UCSD-AML1 (cell line): ENCODE measurements at regions not wholly inside any gene's neighbourhood (a gene's known extent, or its start where the extent isn't known, plus 50 kb on each side); places are given as distances from the start of the nearest gene placed in this dataset.

ENCODE experiments used
- DNase-seq: peaks from one replicate; lab custom pipeline; 2025; ENCODE audit not compliant: unreplicated experiment; lab: John Stamatoyannopoulos, UW

- DNase-seq: no peak
Observed at GRCh38 chr5:97400537-97400936, 217.5 kb upstream of the RIOK2 start.

- DNase-seq: no peak
Observed at GRCh38 chr5:97405941-97406340, 222.9 kb upstream of the RIOK2 start.

DNA sequence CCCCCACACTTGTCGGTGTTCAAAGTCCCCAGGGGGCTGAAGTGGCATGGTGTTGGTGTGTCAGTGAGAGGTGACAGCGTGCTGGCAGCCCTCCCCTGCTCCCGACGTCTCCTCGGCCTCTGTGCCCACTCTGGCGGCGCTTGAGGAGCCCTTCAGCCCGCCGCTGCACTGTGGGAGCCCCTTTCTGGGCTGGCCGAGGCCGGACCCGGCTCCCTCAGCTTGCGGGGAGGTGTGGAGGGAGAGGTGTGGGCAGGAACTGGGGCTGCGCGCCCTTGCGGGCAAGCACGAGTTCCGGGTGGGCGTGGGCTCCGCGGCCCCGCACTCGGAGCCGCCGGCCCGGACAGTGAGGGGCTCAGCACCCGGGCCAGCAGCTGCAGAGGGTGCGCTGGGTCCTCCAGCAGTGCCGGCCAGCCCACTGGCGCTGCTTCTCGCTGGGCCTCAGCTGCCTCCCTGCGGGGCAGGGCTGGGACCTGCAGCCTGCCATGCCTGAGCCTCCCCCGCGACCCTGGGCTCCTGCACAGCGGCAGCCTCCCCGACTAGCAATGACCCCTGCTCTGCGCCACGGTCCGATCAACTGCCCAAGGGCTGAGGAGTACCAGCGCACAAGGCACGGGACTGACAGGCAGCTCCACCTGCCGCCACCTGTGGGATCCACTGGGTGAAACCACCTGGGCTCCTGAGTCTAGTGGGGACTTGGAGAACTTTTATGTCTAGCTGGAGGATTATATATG lies 224.1 kb upstream of the RIOK2 start:
- no peak for DNase-seq

- DNase-seq: no peak
Observed at GRCh38 chr5:97408331-97408730, 225.3 kb upstream of the RIOK2 start.

DNA sequence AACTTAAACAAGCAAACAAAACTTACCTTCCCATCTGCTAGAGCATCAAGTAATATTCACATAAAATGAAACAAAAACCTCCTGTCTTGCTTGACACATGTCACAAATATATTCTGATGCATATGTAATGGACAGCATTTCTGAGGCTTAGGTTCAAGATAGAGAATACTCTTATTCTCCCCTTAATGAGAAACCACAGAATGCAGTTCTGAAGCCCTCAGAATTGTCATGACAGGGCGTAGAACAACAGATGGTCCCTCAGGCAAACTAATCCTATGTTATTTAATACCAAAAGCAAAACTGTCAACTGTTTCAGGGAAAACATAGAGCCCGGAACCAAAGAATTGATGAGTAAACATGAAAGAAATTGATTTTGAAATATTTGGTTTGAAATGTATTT lies 229.9 kb upstream of the RIOK2 start:
- no peak for DNase-seq

DNA sequence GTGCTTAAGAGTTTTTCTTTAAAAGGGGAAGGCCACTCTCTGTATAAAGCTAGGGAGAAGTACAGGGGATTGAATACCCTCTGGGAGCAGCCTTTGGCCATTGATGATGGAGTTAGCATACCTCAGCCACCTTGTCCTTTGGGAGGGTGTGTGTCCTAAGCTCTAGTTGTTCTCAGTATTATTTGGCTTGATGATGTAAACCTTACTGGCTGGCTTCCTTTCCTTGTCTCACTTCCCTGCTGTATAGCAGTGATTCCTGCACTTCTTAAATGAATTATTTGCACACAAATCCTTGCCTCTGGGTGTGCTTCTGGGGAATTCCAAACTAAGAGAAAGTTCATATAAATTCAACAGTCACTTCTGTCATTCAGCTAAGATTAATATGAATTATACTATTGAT lies 234.9 kb upstream of the RIOK2 start:
- DNase-seq: no peak

GRCh38 chr5:97418462-97418861 lies 235.4 kb upstream of the RIOK2 start:
- no peak for DNase-seq

DNA sequence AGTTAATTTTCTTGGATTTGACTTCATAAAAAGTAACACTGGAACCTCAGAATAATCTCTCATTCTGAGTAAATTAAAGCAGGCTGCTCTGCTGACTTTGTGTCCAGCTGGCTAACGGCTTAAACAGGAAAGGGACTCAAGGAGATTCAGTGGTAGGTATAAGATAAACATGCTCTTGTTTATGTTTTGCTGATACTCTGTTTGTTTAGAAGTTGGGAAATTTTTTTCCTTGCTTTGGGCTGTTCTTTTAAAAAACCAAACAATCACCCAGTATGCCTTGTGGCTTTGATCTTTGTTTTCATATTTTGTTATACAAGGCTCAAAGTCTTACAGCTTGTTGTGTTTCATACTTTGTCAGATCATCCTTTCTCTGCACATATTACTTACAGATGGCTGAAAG lies 237.6 kb upstream of the RIOK2 start:
- no peak for DNase-seq

- DNase-seq: no peak
Observed at GRCh38 chr5:97422678-97423077, 239.6 kb upstream of the RIOK2 start.

DNA sequence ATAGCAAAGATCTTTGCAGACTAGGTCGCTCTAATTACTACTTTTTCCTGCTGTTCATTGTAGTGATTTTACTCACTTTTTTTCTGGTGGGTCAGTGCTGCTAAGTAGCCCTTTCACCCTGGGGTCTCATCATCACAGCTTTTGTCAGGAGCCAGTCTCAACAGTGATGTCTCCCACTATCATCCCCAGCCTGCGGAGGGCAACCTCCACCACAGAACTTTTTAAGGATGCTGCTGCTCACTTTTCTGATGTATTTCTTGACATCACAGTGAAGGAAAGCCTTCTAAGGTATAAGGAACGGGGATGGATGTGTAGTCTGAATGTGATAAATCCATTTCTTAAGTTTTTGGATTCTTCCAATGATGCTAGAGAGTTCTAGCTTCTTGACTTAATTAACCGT lies 242.5 kb upstream of the RIOK2 start:
- no peak for DNase-seq

- no peak for DNase-seq
Observed at GRCh38 chr5:97427235-97427634, 244.2 kb upstream of the RIOK2 start.

GRCh38 chr5:97434021-97434420 lies 251.0 kb upstream of the RIOK2 start:
- DNase-seq: no peak

DNA sequence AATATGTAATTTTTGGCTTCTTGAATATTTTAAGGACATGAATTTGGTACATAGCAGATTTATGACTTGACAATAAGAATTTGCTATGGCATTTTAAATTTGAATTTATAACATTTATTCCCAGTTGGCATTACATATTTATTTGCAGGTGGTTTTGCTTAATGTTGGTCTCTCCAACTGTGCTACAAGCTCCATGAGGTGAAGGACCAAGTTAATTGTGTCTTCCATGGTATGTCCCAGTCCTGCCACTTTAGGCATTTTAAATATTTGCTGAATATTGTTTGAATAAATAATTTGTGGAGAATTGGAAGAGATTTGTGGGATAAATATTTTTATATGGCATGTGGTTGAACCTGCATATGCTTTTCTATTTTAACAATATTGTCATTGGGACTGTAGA lies 253.4 kb upstream of the RIOK2 start:
- no peak for DNase-seq

DNA sequence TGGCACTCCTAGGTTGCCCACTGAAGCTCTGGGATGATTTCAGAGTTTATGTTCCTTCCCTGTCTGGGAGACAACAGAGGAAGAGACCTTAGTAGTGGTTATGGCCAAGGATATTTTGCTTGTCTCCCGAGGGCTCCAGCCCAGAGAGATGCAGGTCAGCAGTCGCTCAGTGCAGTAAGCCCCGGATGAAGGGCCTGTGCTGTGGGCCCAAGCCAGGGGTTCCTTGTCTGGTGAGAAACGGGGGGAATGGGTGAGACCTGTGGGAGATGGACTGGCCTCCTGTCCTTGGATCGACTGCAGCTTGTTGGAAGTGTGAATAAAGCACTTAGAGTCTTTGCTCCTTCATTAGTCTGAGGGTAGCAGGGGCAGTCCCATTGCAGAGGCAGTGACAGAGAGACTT lies 260.7 kb upstream of the RIOK2 start:
- no peak for DNase-seq

DNA sequence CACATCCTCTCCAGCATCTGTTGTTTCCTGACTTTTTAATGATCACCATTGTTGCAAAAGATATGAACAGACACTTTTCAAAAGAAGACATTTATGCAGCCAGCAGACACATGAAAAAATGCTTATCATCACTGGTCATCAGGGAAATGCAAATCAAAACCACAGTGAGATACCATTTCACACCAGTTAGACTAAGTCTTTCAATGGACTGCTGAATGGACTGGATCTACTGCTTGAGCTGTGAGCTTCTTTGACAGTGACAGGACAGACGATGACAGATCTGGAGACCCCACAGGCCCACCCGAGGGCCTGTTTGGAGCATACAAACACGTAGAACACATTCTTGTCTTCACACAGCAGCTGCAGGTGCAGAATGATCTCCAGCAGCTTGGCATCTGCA lies 266.1 kb upstream of the RIOK2 start:
- no peak for DNase-seq

DNA sequence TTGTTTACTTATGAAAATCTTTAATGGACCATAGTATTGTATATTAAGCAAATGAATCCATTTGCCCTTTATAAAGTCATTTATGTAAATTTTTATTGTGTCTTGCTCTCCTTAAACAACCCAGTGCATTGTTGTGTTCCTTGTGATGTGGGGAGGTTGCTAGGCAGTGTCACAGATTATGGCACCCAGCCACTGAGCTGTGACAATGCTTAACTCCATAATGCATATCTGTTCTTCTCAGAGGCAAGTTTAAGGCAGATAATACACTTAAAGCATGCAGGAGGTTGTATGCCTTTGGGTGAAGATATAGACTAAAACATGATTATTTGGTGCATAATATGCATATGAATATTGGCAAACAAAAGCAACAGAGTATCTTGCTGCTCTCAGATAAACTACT lies 269.6 kb upstream of the RIOK2 start:
- no peak for DNase-seq

DNA sequence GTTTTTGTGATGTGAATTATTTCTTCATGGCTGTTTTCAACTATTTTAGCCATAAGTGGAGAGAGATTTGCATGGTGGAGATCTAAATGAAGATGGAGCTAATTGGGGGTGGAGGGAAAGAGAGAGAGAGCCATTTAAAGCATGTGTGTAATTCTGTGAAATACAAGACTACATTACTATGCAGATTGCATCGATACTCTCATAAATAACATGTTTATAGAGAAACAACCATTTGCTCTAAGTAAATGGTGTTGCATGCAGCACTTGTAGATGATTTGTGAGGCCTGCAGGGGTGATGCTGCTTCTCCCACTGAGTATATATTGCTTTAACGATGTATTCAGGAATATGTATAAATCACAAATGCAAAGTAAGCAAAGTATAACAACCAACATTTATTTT lies 270.2 kb upstream of the RIOK2 start:
- no peak for DNase-seq

DNA sequence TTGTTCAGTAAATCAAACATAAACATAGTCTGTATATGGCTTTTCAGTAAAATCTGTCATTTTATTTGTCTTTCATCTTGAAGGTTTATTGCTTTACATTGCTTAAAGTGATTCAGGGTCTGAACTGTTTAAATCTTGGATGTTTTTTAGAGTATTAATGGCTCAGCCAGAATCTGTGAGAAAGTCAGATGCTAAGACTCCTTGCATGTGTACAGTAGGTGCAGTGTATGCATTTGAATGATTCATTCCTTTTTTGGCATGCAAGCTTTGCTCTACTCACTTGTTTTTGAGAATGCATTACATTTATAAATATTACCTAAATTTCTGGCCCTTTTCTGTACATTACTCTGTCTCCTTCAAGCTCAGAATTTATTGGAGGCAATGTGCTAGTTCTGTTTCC lies 271.0 kb upstream of the RIOK2 start:
- no peak for DNase-seq

DNA sequence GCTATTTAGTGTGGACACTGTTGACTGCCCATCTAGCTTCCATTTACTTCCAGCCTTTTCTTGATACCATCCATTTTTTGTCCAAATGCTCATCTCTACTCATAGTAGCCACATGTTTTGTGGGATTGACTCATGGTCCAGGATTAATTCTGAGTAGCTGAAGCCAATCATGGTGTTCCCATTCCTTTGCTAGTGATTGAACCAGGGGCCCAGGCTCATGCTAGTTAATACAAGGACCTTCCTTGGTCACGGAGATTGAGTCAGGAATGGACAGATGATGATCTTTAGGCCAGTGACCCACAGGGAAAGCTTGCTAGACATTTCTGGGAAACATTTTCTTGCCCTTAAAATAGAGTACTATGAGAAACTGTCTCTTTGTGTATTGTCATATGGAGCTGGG lies 272.9 kb upstream of the RIOK2 start:
- no peak for DNase-seq

GRCh38 chr5:97458851-97459250 lies 275.8 kb upstream of the RIOK2 start:
- DNase-seq: no peak

DNA sequence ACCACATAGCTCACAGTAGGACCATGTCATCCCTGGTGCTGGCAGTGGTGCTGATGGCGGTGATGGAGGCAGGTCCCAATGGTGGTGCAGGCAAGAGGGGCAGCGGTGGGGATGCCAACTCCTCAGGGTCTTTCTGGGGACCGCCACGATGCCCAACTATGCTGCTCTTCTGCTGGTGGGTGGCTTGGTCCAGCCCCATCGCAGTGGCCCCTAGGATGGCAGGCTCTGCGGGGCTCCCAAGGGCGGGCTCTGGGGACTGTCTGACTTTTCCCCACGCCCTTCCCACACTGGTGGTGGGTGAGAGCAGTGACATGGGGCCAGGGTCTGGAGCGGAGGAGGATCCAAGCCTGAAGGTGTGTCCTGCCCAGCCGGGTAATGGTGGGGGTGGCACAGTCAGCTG lies 288.9 kb upstream of the RIOK2 start:
- DNase-seq: no peak

DNA sequence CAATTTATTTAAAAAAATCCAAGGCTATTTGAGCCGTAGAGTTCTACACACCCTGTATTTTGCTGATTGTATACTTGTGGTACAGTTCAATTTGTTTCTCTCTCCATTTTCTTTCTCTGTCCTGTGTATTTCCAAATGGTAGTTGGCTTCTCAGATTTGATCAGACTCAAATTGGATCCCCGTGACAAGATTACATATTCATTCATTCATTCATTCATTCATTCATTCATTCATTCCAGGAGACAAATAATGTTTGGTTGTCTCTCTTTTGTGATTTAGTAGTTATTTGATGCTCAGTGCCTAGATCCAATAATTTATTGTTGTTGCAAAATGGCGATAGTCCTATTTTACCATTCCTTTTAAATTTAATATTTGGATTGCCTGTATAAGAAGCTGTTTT lies 292.8 kb upstream of the RIOK2 start:
- DNase-seq: no peak

DNA sequence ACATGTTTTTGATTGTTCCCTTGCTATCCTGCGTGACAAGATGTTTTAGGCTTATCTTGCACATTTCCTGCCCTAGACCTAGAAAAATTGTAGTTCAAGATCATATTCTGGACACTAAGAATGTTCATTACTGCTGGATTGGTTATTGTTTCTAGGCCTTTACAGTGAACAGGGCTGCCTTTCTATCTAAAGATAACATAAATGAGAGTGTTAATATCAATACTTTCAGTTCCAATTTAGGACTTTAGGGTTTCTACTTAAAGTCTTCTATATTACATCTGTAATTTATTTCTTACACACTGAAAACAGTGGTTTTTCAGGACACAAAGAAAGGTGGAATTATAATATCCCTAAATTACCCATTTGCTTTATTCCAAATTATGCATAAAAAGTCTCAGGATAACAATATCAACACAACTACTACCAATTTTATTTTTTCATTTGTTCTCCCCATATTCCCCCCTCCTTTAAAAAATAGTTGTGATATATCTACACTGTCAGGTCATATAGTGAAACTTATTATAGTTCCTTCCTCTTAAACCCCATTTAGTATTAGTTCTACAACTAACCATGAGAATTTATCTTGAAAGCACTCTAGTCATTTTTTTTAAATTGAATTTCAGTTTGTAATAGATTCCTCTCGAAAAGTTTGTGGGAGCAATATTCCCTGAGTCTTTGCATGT lies 293.9 kb upstream of the RIOK2 start:
- DNase-seq: no peak
